ENCODE measurements at regions not wholly inside any gene's neighbourhood (a gene's known extent, or its start where the extent isn't known, plus 50 kb on each side); places are given as distances from the start of the nearest gene placed in this dataset.

DNA sequence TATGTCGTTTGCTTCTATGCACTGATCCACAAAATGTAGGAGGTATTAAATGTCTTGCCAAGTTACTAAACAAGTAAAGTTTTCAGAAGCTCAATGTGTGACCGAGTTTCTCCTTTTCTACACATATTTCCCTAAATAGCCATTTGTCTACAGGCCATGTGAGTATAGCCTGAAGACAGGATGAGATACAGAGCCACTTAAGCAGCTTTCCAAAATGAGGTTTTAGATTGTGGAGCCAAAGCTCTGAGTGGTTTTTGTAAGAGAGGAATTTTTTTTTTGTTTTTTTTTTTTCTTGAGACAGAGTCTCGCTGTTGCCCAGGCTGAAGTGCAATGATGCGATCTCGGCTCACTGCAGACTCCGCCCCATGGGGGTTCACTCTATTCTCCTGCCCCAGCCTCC is 68.8 kb downstream of the PCDH11X start:
- peak; percentile 87 for FAIRE-seq
